SIG-M5 (cell line): ENCODE measurements at regions not wholly inside any gene's neighbourhood (a gene's known extent, or its start where the extent isn't known, plus 50 kb on each side); places are given as distances from the start of the nearest gene placed in this dataset.
A peak's percentile ranks its signal among the peaks of the same experiment; 100 is the strongest.
"Not testable (repeated sequence)": the region's sequence is repeated elsewhere in the genome, so short reads cannot be mapped to it uniquely, and the experiment has no call there.

Source experiments
- DNase-seq: peaks from one replicate; lab custom pipeline; 2025; lab: John Stamatoyannopoulos, UW

DNA sequence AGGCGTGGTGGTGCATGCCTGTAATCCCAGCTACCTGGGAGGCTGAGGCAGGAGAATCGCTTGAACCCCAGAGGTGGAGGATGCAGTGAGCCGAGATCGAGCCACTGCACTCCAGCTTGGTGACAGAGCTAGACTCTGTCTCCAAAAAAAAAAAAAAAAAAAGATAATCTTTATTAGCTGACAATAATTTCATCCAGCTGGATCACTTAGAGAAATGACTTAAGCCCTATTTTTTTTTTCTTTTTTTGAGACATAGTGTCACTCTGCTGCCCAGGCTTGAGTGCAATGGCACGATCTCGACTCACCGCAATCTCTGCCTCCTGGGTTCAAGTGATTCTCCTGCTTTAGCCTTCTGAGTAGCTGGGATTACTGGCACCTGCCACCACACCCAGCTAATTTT is 51.6 kb upstream of the MAP4K4 start:
- not testable (repeated sequence) for DNase-seq

GRCh38 chr2:101644842-101645383 is 52.6 kb upstream of the MAP4K4 start:
- DNase-seq = no peak

GRCh38 chr2:101643004-101643524 is 54.4 kb upstream of the MAP4K4 start:
- DNase-seq = no peak

DNA sequence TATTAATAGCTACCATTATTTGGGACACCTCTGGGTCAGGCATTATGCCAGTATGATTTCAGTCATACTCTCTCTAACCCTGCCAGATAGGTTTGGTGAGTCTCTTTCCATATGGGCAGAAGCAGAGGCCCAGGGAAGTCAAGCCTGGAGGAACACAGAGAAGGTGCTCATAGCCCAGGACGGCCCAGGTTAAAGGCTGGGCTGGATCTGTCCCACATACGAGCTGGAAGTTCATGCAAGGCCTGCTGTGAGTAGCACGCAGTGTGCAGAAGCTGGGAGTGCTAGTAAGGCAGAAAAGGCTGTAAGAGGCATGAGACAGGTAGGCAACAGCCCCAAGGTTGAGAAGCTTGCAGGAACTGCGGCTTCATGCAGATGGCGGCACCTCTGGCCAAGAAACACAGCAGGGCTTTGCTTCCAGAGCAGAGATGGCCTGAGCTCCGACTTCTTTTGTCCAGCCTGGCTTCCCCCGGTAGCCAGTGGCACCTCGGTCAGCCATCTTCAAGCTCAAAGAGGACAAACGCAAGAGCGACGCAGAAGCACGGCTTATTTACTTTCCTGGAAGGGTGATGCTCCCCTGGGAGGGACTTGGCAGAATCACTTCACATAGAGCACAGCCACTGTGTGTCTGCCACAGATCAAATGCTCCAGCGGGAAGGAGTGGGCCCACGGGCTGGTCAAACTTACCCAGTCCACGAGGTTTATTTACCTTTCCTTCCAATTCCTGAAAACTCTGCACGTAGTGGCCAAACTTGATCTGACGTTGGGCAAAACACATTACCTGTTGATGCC is 58.5 kb upstream of the MAP4K4 start:
- no peak for DNase-seq

DNA sequence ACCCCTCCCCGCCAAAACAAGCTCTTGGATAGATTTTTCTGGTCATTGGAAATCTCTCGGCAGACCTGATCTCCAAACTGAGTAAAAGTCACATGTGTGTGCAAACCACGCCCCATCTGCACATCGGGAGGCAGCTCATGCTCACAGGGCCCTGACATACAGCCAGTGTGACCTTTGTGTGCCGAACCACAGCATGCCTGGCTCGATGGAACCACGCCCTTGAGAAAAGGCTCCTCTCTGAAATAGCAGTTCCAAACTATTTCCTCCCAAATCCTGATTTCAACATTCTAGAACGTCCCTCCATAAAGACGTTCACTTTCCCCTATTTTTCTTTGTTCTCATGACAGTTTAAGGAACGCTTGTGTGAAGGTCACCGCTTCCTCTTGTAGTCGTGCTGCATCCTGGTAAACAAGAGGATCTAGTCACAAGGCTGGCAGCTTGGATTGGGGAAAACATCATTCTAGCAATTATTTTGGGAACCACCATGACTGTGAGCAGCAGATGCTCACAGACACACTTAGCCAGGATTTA is 59.3 kb upstream of the MAP4K4 start:
- no peak for DNase-seq

- no peak for DNase-seq
Observed at GRCh38 chr2:101630224-101630949, 67.1 kb upstream of the MAP4K4 start.

GRCh38 chr2:101628030-101628392 is 69.5 kb upstream of the MAP4K4 start:
- no peak for DNase-seq

DNA sequence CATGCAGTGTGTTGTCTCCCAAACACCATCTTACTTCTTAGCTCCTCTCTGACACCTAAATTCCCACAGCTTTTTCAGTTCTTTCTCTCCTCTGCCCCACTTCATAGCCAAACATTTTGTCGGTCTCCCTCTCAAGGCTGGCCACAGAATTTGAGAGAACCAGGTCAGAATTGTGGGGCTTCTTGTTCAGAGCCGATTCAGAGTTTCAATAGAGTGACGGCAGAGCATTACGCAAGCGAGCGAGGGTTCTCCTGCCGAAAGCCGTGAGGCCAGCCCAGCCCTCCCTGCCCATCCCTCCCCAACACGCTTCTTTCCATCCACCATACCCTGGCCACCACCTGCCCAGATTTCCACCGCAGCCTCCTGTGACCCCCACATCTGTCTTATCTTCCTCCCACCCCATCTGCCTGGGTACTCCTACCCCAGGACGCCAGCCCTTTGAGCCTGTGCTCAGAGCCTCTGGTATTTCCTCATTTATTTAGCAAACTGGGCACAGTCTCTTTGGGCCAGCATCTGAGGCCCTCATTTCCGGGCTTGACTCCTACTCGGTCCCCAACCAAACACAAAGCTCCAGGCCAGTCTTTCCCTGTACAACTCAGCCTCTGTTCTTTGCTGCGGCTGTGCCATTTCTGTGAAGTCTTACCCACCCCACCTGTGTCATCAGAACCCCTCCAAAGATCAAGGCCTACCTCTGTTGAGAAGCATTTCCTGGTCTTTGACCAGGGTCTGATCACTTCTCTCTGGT is 70.0 kb upstream of the MAP4K4 start:
- DNase-seq = no peak

DNA sequence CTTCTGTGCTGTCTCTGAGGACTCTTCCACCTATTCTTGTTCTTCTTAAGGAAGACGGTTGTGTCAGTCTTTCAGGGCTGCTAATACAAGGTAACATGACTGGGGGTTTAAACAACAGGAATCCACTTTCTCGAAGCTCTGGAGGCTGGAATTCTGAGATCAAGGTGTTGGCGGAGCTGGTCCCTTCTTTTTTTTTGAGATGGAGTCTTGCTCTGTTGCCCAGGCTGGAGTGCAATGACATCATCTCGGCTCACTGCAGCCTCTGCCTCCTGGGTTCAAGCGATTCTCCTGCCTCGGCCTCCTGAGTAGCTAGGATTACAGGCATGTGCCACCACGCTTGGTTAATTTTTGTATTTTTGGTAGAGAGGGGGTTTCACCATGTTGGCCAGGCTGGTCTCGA is 71.7 kb upstream of the MAP4K4 start:
- not testable (repeated sequence) for DNase-seq

DNA sequence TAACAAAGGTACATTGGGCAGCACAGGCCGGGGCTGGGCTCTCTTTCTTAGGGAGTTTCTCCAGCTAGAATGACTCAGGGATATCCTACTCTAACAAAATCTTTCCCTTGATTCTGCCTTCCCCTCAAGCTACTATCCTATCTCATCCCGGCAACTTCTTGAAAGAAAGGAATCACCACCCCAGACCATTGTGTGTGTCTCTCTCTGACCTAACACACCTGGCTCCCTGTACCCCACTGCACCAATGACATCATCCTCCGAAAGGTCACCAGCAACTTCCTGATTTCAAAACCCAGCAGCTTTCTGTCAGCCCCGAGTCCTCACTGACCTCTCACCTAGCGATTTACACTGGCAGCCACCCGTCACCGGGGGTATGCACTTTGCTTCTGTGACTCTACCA is 72.1 kb upstream of the MAP4K4 start:
- no peak for DNase-seq

DNA sequence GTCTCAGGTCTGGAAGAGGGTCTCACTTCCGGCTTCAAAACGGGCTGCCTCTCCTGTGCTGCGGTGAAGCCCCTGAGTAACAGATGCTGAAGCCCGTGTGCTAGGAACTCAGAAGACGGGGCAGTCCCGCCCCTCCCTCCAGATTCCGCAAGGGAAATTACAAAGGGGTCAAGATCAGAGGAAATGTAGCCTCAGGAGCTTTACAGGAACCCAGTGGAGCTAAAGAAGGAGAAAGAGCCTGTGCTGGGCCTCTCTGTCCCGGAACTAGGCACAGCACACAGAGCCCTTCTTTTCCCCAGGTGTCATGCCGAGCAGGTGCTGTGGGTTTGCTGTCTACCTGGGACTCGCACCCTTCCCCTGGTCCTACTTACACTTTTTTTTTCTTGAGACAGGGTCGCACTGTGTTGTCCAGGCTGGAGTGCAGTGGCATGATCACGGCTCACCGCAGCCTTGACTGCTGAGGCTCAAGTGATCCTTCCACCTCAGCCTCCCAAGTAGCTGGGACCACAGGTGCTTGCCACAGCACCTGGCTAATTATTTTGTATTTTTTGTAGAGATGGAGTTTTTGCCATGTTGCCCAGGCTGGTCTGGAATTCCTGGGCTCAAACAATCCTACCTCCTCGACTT is 72.7 kb upstream of the MAP4K4 start:
- DNase-seq = no peak

DNA sequence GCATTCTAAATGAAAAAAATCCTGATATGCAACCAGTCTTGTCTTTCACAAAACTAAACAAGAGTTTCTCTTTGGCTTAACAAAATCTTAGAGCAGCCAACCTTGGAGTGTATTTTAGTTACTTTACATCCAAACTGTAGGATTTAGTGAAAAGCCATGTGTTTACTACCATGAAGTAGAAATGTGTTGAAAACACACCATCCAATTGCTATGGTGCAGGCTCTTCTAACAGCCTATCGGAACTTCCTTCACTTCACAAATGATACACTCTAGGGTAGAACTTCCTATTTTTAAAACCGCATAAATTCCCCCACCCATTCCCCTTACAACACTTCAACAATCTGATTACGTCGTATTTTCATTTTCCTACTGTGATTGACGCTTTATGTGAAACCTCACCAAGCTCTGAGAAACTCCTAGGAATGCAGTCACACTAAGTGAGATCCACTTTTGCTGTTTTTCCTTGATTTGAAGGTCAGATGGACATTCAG is 74.4 kb upstream of the MAP4K4 start:
- DNase-seq = peak; percentile 87

DNA sequence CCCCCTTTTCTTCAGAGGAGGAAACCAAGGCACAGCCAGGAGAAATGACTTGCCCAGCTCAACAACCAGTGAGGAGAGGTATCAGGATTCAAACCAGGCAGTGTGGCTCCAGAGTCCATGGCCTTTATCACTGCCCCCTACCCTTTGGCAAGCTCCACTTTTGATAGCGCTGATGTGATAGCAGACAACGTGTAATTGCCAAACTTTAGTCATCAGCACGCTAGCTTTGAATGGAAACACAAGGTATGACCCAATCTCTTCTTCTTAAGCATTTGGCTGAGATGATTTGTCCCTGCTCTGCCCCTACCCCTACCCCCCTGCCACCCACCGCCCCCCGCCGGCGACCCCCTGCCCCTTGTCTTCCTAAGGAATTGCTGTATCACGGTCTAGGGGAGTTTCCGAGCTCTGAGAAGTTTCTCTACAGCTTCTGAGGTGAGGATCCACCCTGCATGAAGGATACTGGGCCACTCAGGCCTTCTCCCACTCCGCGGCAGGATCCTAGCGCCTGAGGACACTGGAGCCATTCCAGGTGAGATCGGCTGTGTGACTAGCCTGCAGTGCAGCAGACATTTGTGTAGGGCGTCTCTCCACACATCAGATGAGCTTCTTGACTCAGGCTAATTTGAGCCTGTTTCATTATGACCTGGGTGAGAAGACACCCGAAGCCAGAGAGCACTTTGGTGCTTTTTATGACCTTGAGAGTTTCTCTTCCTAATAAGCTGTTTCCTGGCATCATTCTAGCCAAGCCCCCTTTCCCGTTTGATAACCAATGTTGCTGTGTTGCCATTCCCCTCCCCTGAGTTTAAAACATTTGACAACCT is 75.1 kb upstream of the MAP4K4 start:
- no peak for DNase-seq

DNA sequence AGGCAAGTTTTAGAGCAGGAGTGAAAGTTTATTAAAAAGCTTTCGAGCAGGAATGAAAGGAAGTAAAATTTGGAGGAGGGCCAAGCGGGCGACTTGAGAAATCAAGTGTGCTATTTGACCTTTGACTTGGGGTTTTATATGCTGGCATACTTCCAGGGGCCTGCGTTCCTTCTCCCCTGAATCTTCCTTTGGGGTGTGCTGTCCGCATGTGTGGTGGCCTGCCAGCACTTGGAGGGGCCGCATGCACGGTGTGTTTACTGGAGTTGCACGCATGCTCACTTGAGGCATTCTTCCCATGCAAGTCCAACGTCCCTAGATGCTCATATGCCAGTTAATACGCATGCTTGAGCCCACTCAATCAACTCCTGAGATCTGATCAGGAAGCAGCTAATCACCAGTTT is 78.3 kb upstream of the MAP4K4 start:
- no peak for DNase-seq

DNA sequence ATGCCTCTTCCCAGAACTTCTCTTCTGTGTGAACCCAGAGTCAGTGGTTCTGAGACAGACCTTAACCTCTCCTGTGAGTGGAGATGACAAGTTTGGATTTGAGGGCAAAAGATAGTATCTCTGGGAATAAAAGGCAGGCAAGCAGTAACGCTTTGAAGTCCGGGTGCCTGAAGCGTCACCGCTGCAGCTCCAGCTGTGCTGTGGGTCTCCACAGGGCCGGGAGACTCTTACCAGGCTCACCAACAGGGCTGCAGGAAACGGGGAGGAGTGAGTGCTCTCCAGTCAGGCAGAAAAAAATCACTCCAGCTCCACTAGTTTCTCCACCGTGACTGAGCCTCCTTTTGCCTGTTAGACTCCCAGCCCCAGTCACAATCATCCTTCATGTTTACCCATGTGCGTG is 79.7 kb upstream of the MAP4K4 start:
- DNase-seq = no peak

GRCh38 chr2:101617188-101617587 is 80.3 kb upstream of the MAP4K4 start:
- no peak for DNase-seq

DNA sequence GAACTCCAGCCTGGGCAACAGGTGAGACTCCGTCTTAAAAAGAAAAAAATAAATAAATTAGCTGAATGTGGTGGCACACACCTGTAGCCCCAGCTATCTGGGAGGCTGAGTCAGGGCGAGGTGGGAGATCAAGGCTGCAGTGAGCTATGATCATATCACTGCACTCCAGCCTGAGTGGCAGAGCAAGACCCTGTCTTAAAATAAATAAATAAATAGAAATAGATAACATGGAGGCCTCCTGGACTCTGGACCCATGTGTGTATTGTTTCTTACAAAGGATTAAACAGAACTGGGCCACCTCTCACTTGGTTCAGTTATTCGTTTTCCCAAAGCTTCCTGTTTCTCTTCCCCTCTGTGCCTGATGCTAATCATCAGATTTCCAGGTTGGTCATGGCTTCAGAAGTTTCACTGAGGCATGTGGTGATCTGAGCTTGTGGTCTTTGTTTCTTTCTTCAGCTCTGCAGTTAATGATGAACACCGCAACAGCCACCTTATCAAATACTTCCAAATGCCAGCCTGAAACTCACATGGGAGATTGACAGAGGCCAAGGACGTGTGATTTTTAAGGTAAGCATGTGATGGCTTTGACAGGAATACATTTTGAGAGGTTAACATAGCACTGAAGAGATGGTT is 83.3 kb upstream of the MAP4K4 start:
- DNase-seq = no peak

GRCh38 chr2:101613056-101613704 is 84.3 kb upstream of the MAP4K4 start:
- no peak for DNase-seq

DNA sequence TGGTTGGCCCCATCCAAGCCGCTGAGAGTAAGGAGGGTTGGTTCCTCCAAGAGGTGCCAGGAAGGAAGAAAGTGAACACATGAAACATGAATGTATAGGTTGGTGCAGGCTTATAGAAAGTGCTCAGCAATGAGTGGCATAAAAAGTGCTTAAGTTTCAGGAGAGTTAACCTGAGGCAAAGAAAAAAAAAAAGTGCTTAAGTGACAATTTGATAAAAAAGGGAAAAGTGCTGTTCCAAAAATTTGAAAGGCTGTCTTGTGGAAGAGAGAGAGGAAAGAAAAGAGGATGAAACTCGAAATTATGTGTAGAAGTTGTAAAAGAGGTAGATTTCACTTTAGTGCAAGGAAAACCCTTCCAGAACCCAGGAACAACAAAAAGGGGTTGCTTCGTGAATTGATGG is 85.5 kb upstream of the MAP4K4 start:
- DNase-seq = no peak
